ENCODE measurements at regions not wholly inside any gene's neighbourhood (a gene's known extent, or its start where the extent isn't known, plus 50 kb on each side); places are given as distances from the start of the nearest gene placed in this dataset.
"Not testable (repeated sequence)": the region's sequence is repeated elsewhere in the genome, so short reads cannot be mapped to it uniquely, and the experiment has no call there.

DNA sequence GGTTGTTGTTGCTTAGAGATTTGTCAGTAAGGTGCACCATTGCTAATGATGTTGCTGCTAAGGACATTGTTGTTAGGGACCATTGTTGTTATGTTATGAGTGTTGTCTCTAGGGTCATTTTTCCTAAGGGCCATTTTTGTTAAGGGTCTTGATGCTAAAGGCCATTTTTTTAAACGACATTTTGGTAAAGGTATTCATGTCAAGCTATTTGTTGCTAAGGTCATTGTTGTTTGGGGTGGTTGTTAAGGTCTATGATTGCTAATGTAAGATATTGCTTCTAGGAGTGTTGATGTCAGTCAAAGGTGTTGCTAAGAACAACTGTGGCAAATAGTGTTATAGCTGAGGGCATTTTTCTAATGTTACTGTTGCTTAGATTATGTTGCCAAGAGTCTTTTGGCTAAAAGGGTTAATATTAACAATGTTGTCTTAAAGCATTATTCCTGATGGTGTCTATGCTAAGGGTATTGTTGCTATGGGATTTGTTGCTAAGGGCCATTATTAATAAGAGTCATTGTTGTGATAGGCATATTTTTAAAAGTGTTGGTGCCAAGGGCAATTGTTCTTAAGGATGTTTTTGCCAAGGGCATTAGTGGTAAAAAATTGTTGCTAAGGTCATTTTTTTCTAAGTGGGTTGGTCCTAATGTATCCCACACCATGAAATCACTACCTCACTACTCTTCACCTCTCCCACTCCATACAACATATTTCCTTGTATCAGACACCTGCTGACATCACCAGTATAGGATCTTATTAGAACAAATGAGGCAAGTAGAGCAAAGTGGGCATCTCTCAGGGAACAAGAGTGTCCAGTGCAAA is 56.2 kb downstream of the SPATA31A6 start:
- not testable (repeated sequence) for H3K4me3 ChIP-seq (replicated peaks; ENCODE audit: low read depth, low read length); DNase-seq (ENCODE audit: extremely low read depth, low read depth)

DNA sequence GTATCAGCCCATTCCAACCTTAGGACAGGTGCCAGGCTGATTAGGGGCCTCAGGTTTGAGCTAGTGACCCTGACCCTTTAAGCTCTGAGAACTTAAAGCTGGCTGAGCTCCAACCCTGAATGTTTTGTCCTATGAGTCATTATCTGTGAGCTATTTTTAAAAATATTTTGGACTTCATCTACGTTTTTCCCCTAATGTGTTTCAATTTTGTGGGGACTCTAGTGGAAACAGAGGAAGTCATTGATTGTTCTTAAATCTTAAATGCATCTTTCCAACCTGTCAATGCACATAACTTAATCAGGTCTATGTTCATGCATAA is 56.8 kb downstream of the SPATA31A6 start:
- DNase-seq (ENCODE audit: extremely low read depth, low read depth); H3K4me3 ChIP-seq (replicated peaks; ENCODE audit: low read depth, low read length): not testable (repeated sequence)

DNA sequence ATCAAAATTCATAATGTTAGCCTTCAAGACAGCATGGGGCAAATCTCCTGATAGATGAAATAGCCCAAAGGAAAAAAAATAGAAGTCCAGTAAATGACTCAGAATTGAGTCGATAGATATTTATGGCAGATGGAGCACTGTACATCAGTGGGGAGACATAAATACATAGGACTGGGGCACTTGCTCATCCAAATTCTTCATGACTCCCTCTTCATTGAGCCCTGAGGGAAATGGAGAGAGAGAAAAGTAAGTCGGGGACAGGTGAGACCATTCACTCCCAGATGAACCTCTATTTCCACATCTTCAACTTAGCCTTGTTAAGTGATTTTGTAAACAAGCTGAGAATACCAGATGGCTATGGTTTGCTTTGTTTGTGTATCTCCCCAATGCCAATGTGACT is 59.8 kb downstream of the SPATA31A6 start:
- not testable (repeated sequence) for DNase-seq (ENCODE audit: extremely low read depth, low read depth); H3K4me3 ChIP-seq (replicated peaks; ENCODE audit: low read depth, low read length)

DNA sequence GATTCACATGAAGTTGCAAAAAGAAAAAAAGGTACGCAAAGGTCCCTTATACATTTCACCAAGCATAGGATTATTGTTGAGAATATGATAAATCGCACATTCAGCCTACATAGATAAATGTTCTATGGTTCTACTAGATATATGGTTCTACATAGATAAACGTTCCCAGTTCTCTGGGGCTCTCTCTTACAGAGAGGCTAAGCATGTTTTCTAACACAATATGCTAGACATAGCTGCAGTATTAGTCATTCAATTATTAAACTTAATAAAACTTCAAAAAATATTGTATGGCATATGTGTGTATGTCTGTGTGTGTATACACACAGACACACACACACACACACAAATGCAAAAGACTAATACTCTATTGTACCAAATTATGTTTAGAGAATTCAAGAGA is 60.4 kb downstream of the SPATA31A6 start:
- H3K4me3 ChIP-seq (replicated peaks; ENCODE audit: low read depth, low read length); DNase-seq (ENCODE audit: extremely low read depth, low read depth): not testable (repeated sequence)

DNA sequence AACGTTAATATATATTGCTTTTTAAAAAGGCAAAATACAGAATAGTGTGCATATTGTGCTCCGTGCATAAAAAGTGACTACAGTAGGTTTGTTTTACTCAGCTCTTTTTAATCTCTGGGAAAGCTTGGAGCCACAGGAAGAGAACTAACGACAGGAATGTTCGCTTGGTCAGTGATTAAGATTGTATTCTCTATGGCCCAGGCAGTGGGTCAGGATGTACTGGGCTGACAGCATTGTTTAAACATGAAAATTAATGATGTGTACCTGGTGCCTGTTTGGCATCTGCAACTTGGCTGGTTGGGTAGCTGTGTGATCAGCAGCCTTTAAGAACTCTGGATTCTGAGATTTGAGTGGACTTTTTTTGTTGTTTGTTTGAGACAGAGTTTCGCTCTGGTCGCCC is 85.3 kb downstream of the SPATA31A6 start:
- H3K4me3 ChIP-seq (replicated peaks; ENCODE audit: low read depth, low read length); DNase-seq (ENCODE audit: extremely low read depth, low read depth): not testable (repeated sequence)

DNA sequence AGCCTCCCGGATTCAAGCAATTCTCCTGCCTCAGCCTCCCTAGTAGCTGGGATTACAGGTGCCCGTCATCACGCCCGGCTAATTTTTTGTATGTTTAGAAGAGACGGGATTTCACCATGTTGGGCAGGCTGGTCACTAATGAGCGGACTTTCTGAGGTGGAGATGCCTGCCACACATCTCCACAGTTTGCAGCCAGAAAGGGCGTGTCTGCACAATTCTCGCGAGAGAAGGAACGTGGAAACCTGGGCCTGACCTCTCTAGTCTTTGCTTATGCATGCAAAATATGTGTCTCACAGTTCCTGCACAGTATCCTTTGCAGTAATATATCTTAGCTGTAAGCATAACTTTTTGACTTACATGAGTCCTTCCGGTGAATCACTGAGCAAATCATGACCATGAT is 85.7 kb downstream of the SPATA31A6 start:
- not testable (repeated sequence) for DNase-seq (ENCODE audit: extremely low read depth, low read depth); H3K4me3 ChIP-seq (replicated peaks; ENCODE audit: low read depth, low read length)

DNA sequence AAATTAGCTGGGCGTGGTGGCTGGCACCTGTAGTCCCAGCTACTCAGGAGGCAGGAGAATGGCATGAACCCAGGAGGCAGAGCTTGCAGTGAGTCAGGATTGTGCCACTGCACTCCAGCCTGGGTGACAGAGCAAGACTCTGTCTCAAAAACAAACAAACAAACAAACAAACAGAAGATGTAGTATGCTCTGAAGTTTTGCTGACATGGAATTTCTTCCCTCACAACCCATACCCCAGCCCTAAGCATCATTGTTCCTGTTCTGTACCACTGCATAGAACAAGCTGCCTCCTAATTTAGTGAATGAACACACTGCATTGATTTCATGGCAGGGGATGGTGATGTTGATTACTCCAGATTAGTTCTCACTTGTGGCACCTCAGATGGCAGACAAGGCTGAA is 89.7 kb downstream of the SPATA31A6 start:
- H3K4me3 ChIP-seq (replicated peaks; ENCODE audit: low read depth, low read length); DNase-seq (ENCODE audit: extremely low read depth, low read depth): not testable (repeated sequence)

DNA sequence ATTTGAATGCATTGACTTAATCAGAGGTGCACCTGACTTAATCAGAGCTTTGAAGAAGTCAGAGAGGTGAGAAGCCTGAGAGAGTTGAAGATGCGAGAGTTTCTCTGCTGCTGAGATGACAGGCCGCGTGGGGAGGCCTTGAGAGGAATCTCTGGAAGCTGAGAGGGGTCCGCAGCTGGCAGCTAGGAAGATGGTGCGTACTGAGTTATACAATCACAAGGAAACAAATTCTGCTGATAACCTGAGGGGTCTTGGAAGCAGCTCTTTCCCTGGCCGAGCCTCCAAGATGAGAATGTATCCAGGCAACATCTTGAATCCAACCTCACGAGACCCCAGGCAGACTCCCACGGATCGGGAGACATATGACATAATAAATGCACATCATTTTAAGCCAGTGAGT is 91.7 kb downstream of the SPATA31A6 start:
- TF ChIP-seq, protein P1, sequence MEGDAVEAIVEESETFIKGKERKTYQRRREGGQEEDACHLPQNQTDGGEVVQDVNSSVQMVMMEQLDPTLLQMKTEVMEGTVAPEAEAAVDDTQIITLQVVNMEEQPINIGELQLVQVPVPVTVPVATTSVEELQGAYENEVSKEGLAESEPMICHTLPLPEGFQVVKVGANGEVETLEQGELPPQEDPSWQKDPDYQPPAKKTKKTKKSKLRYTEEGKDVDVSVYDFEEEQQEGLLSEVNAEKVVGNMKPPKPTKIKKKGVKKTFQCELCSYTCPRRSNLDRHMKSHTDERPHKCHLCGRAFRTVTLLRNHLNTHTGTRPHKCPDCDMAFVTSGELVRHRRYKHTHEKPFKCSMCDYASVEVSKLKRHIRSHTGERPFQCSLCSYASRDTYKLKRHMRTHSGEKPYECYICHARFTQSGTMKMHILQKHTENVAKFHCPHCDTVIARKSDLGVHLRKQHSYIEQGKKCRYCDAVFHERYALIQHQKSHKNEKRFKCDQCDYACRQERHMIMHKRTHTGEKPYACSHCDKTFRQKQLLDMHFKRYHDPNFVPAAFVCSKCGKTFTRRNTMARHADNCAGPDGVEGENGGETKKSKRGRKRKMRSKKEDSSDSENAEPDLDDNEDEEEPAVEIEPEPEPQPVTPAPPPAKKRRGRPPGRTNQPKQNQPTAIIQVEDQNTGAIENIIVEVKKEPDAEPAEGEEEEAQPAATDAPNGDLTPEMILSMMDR (IDR thresholded peaks at IDR 0.05; ENCODE audit: low read depth, low read length, missing control alignments), result no peak

DNA sequence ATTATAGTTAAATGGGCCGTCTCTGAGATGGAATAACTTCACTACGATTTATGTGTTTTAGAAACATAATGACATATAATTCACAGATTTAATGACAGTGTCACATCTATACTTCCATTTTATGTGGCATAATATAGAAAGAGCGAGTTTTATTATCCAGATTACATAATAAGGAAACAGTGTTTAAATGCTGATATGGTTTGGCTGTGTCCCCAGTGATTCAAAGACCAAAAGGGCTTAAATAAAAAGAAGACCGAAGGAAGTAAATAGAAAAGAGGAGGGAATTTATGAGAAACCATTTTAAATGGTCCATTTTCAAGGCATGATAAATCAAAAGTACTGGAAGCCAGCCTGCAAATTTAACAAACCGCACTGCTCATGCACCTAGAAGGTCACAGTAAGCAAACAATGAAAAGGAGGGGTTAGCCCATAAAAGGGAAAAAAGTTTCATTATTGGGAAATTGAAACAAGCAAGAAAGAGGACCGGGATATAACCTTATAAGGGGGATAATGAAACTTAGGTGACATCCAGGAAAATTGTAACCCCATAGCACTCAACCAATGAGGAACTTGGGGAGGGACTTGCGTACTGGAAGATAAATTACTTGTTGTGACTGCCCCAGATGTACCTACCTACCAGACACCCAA is 99.2 kb downstream of the SPATA31A6 start:
- not testable (repeated sequence) for H3K4me3 ChIP-seq (replicated peaks; ENCODE audit: low read depth, low read length); DNase-seq (ENCODE audit: extremely low read depth, low read depth)

More for the DNA sequence above, 91.7 kb downstream of the SPATA31A6 start:
- no peak overlapping the region for H3K4me3 ChIP-seq (replicated peaks; ENCODE audit: low read depth, low read length)
- DNase-seq (ENCODE audit: extremely low read depth, low read depth), result no peak

DNA sequence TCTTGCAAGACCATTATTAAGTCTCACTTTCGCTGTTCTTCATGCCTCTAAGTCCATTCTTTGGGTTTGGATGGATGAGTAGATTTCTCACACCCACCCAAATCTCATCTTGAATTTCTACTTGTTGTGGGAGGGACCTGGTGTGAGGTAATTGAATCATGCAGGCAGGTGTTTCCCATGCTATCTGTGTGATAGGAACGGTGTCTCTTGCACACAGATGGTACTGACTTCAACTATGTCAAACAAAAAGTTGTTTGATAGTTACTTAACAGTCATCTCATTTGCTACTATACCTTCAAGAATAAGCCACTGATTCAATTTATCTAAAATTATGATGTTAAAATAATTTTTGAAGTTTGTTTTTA is 99.7 kb downstream of the SPATA31A6 start:
- DNase-seq (ENCODE audit: extremely low read depth, low read depth); H3K4me3 ChIP-seq (replicated peaks; ENCODE audit: low read depth, low read length): not testable (repeated sequence)

DNA sequence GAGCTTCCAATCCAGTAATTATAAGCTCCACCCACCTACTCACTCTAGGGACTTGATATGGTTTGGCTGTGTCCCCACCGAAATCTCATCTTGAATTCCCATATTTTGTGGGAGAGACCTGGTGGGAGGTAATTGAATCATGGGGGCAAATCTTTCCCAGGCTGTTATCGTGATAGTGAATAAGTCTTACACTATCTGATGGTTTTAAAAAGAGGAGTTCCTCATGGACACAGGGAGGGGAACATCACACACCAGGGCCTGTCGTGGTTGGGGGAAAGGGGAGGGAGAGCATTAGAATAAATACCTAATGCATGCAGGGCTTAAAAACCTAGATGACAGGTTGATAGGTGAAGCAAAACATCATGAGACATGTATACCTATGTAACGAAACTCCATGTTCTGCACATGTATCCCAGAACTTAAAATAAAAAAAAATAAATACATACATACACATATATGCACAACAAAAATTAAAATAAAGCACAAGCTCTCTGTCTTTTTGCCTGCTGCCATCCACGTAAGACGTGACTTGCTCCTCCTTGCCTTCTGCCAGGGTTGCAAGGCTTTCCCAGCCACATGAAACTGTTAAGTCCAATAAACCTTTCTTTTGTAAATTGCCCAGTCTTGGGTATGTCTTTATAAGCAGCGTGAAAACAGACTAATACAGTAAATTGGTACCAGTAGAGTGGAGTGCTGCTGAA is 102.8 kb downstream of the SPATA31A6 start:
- DNase-seq (ENCODE audit: extremely low read depth, low read depth); H3K4me3 ChIP-seq (replicated peaks; ENCODE audit: low read depth, low read length): not testable (repeated sequence)

DNA sequence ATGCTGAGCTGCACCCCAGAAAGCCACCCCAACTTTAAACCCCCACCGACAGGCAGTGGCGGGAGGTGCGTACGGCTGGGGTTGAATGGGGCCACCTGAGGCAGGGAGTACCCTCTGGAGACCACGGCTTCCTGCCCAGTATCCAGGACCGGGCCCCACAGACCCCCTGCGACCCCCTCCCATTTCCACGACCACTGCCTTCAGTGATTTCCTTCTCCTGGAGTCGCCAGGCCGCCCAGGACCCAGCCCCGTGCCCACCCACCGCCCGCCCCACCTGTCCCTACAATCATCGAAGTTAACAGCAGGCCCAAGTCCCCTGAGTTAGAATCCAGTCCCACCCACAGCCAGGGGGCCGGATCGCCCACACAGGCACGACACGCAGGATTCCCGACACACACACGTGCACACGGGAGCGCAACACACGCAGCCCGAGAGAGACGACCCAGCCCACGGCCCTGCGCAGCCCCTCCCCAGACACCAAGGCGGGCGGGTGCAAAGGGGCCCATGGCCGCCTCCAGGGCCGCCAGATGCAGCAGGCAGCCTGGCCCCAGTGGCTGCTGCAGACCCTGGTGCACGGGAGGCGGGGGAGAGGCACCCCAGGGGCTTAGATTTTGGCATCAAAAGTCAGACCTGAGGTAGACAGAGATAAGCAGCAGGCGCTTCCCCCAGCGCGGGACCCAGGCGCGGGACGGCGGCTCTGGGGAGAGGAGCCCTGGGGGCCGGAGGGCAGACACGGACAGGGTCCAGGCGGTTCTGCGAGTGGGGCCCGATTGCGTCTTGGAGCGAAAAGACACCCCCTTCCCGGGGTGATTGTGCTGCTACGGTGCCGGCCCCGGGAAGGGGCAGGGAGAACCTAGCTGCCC is 104.8 kb downstream of the SPATA31A6 start:
- H3K4me3 ChIP-seq (replicated peaks; ENCODE audit: low read depth, low read length); DNase-seq (ENCODE audit: extremely low read depth, low read depth): not testable (repeated sequence)

DNA sequence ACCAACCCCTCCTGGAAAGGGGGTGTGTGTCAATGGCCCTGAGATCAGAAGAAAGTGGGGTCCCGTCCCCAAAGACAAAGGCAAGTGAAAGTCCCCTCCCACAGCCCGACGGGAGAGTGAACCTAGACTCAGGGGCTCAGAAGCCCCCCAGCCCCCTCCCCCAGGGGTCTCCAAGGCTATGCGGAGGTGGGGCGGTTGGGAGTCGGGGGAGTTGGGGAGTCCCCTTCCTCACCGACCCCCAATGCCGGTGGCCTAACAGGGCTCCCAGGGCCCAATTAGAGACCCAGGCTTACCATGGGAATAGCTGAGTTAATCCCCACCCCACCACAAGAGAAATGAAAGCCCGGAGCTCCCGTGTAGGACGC is 105.4 kb downstream of the SPATA31A6 start:
- not testable (repeated sequence) for DNase-seq (ENCODE audit: extremely low read depth, low read depth); H3K4me3 ChIP-seq (replicated peaks; ENCODE audit: low read depth, low read length)

DNA sequence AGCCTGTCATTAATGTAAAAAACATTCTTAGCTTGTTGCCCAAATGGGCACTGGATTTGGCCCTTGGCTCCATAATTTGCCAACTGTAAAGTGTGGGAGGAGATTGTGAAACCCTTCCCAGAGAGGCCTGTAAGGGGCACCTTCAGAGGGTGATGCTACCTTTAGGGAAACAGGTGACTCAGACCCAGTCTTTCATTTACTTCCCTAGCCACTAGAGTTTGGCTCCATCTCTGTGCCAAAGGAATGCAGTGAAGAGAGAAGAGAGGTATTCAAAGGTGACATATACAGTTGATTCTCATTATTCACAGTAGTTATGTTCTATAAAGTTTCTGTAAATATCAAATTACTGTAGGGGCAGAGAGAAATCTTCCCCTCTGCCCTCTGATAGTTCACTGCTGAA is 116.7 kb downstream of the SPATA31A6 start:
- not testable (repeated sequence) for H3K4me3 ChIP-seq (replicated peaks; ENCODE audit: low read depth, low read length); DNase-seq (ENCODE audit: extremely low read depth, low read depth)

DNA sequence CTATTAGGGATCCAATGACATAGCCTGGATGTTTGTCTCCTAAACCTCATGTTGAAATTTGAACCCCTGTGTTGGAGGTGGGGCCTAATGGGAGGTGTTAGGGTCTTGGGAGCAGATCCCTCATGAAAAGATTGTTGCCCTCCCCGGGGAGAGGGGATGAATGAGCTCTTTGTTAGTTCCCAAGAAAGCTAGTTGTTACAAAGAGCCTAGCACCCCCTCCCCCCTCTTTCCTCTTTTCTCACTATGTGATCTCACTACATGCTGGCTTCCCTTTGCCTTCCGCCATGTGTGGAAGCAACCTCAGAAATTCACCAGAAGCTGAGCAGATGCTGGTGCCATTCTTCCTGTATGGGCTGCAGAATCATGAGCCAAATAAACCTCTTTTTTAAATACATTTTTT is 123.2 kb downstream of the SPATA31A6 start:
- not testable (repeated sequence) for DNase-seq (ENCODE audit: extremely low read depth, low read depth); H3K4me3 ChIP-seq (replicated peaks; ENCODE audit: low read depth, low read length)

DNA sequence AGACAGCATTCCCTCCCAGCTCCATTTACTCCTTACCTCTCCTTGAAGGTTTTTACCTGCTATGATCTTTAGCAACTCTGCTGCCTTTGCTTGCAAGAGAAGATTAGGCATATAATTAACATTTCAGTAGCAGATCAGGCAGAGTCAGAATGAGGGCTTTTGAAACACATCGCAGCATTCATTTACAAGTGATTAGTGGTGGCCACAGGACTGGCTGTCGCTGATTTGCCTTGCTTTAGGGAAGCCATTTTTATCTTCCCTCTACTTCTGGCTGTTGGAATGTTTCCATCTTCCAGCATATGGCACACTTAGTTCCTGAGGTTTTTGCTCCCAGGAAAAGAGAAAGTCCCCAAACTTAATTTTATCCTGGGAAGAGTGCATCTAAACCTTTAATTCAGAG is 124.0 kb downstream of the SPATA31A6 start:
- not testable (repeated sequence) for H3K4me3 ChIP-seq (replicated peaks; ENCODE audit: low read depth, low read length); DNase-seq (ENCODE audit: extremely low read depth, low read depth)

DNA sequence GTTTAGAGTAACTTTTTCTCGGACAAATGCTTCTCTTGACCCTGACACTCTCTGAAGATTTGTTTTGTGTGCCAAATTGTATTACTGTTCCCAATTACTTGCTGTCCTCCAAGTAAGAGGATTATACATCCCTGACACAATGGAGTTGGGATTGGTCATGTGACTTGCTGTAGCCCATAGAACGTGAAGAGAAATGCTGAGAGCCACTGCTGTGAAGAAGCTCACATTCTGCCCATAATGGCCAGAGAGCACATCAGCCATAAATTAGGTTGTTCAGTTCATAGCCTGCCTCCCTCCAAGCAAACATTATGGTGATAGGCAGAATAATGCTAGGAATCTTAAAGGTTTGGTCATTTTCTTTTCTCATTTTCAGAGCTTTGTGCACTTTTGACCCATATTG is 127.5 kb downstream of the SPATA31A6 start:
- not testable (repeated sequence) for DNase-seq (ENCODE audit: extremely low read depth, low read depth); H3K4me3 ChIP-seq (replicated peaks; ENCODE audit: low read depth, low read length)

All from HFF-Myc (cell line).